ENCODE measurements at regions not wholly inside any gene's neighbourhood (a gene's known extent, or its start where the extent isn't known, plus 50 kb on each side); places are given as distances from the start of the nearest gene placed in this dataset.

- TF ChIP-seq CTCF (IDR thresholded peaks at IDR 0.05; ENCODE audit: borderline replicate concordance, extremely low read depth, low read length, poor library complexity, severe bottlenecking) (no peak), EZH2 (IDR thresholded peaks at IDR 0.05; ENCODE audit: borderline replicate concordance, low read depth, low read length, severe bottlenecking) (no peak)
These were observed 257.4 kb upstream of the NOVA1 start for GRCh38 chr14:26855077-26855753.
